ENCODE measurements at regions not wholly inside any gene's neighbourhood (a gene's known extent, or its start where the extent isn't known, plus 50 kb on each side); places are given as distances from the start of the nearest gene placed in this dataset.

DNA sequence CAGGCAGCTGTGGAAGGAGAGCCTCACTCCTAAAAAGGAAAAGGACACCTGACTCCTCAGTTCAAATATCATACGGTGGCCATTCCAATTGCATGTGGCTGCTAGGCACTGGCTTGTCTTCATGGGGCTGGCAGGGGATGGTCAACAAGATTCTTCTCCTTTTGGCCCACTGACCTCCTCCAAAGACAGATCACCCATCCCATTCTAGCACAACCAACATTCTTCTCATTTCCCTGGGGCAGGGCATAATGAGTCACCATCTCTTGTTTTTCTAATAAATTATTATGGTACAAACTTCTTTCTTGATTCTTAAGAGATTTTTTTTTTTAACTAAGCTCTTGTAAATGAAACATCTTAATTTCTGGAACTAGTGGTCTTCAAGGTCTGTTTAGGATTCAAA is 136.7 kb upstream of the NBEA start:
- H3K4me3 Mint-ChIP-seq: no peak overlapping the region
- H3K9me3 Mint-ChIP-seq: no peaks in the 10 kb centered on the region
- H3K36me3 Mint-ChIP-seq (ENCODE audit: insufficient read depth in 1 of 3, low read depth in 3 of 3): no peaks in the 10 kb centered on the region

More for the DNA sequence above, 136.7 kb upstream of the NBEA start:
- no CpG with 5 or more reads among the region's 1 CpG for WGBS (ENCODE audit: extremely low coverage, insufficient read length, low lambda C conversion rate)
- Histone ChIP-seq H3K9ac (ENCODE audit: extremely low read depth, insufficient read length, low read length) (no peak overlapping the region), H3K18ac (ENCODE audit: insufficient read length, low read depth, low read length) (no peak overlapping the region), H4K91ac (ENCODE audit: insufficient read length, low read depth, low read length) (no peak overlapping the region), H3K79me1 (ENCODE audit: insufficient read depth, low read depth, low read length, poor library complexity, severe bottlenecking) (no peaks in the 10 kb centered on the region), H3K79me2 (ENCODE audit: insufficient read depth, low read length) (no peaks in the 10 kb centered on the region), H3K27ac (ENCODE audit: insufficient read length, low read depth, low read length) (no peak overlapping the region), H2AFZ (ENCODE audit: low read length) (no peak overlapping the region), H2BK15ac (ENCODE audit: low read depth, low read length) (no peak overlapping the region), H3K4ac (ENCODE audit: low read depth, low read length) (no peak overlapping the region), H3K23ac (ENCODE audit: insufficient read length, low read depth, low read length) (no peak overlapping the region), H3T11ph (ENCODE audit: low read length) (no peak overlapping the region), H3K14ac (ENCODE audit: insufficient read depth, low read length) (no peak overlapping the region), H2AK5ac (ENCODE audit: insufficient read length, low read length) (no peak overlapping the region), H3K23me2 (ENCODE audit: insufficient read length, low read depth, low read length, poor library complexity, severe bottlenecking) (no peaks in the 10 kb centered on the region), H3K4me1 (ENCODE audit: insufficient read depth, low read length) (no peaks in the 10 kb centered on the region; the same call in 1 of the 2 replicates), H3K9me3 (ENCODE audit: control insufficient read depth, low read depth, low read length) (no peaks in the 10 kb centered on the region), H3K56ac (ENCODE audit: insufficient read length, low read depth, low read length) (no peak overlapping the region), H3K27me3 (ENCODE audit: insufficient read depth, low read length) (no peaks in the 10 kb centered on the region), H2BK5ac (ENCODE audit: insufficient read length, low read length) (no peak overlapping the region), H4K8ac (replicated peaks; ENCODE audit: insufficient read length, low read depth, low read length) (no peak overlapping the region), H2BK12ac (ENCODE audit: insufficient read length, low read depth, low read length) (no peak overlapping the region), H2BK120ac (ENCODE audit: low read depth, low read length, poor library complexity, severe bottlenecking) (no peak overlapping the region), H3K4me2 (ENCODE audit: insufficient read depth, insufficient read length, low read length) (no peak overlapping the region), H2BK20ac (ENCODE audit: low read depth, low read length, poor library complexity, severe bottlenecking) (no peak overlapping the region), H4K5ac (ENCODE audit: insufficient read length, low read depth, low read length) (no peak overlapping the region), H4K20me1 (ENCODE audit: control insufficient read depth, insufficient read depth, insufficient read length) (no peaks in the 10 kb centered on the region)
- TF ChIP-seq CTCF (conservative IDR thresholded peaks at IDR 0.05): no peak
- Mint-ChIP-seq H3K27ac (no peak overlapping the region; a peak in 1 of 7 replicates), H3K4me1 (no peaks in the 10 kb centered on the region; a peak in 1 of 4 replicates), H3K27me3 (ENCODE audit: low read depth) (no peaks in the 10 kb centered on the region)
- no peak for DNase-seq

Data from H9 (cell line).